HEK293T (cell line): ENCODE measurements at regions not wholly inside any gene's neighbourhood (a gene's known extent, or its start where the extent isn't known, plus 50 kb on each side); places are given as distances from the start of the nearest gene placed in this dataset.

Source experiments
- CTCF ChIA-PET: fragments of 350-600 bp; formaldehyde crosslinking; extraction: SDS; loops from one replicate; lab custom pipeline; 2021; ENCODE audit warnings: antibody characterized with exemption, inconsistent platforms; lab: Yijun Ruan, JAX
- POLR2A ChIA-PET: fragments of 350-600 bp; formaldehyde crosslinking; extraction: SDS; loops from one replicate; lab custom pipeline; 2020; ENCODE audit warnings: antibody characterized with exemption, inconsistent platforms; lab: Yijun Ruan, JAX
- DNase-seq: peaks from one replicate; pipeline ENCODE4 v3.0.0; 2012; ENCODE audit warnings: mixed read lengths; ENCODE audit errors: extremely low spot score
- ARNT ChIP-seq: fragments of 450-650 bp; IDR thresholded peaks from 2 replicates; pipeline ENCODE4 v1.6.1; 2017; ENCODE audit warnings: mild to moderate bottlenecking
- BHLHE40 ChIP-seq: fragments of 450-650 bp; IDR thresholded peaks from 2 replicates; pipeline ENCODE4 v1.6.1; 2016; ENCODE audit warnings: mild to moderate bottlenecking, moderate library complexity, borderline replicate concordance
- CTBP1 ChIP-seq: fragments of 450-650 bp; IDR thresholded peaks from 2 replicates; pipeline ENCODE4 v1.6.1; 2016; ENCODE audit warnings: borderline replicate concordance
- ELF4 ChIP-seq: fragments of 450-650 bp; IDR thresholded peaks from 2 replicates; pipeline ENCODE4 v1.6.1; 2017; ENCODE audit warnings: antibody characterized with exemption
- FOXA1 ChIP-seq: fragments of 450-650 bp; IDR thresholded peaks from 2 replicates; pipeline ENCODE4 v1.6.1; 2016; ENCODE audit warnings: mild to moderate bottlenecking
- FOXK2 ChIP-seq: fragments of 450-650 bp; IDR thresholded peaks from 2 replicates; pipeline ENCODE4 v1.6.1; 2016; ENCODE audit warnings: mild to moderate bottlenecking
- FOXM1 ChIP-seq: fragments of 450-650 bp; IDR thresholded peaks from 2 replicates; pipeline ENCODE4 v1.6.1; 2017; ENCODE audit warnings: mild to moderate bottlenecking, borderline replicate concordance
- HDGF ChIP-seq: fragments of 450-650 bp; IDR thresholded peaks from 2 replicates; pipeline ENCODE4 v1.6.1; 2017; ENCODE audit warnings: antibody characterized with exemption, borderline replicate concordance
- L3MBTL2 ChIP-seq: fragments of 450-650 bp; conservative IDR thresholded peaks from 2 replicates; pipeline ENCODE4 v1.6.1; 2016; ENCODE audit warnings: mild to moderate bottlenecking
- LEF1 ChIP-seq: fragments of 450-650 bp; IDR thresholded peaks from 2 replicates; pipeline ENCODE4 v1.6.1; 2017; ENCODE audit warnings: mild to moderate bottlenecking, borderline replicate concordance
- NFRKB ChIP-seq: fragments of 450-650 bp; IDR thresholded peaks from 2 replicates; pipeline ENCODE4 v1.6.1; 2016; ENCODE audit warnings: mild to moderate bottlenecking, moderate library complexity
- PKNOX1 ChIP-seq: fragments of 450-650 bp; IDR thresholded peaks from 2 replicates; pipeline ENCODE4 v1.6.1; 2016
- SP1 ChIP-seq: fragments of 450-650 bp; IDR thresholded peaks from 2 replicates; pipeline ENCODE4 v1.6.1; 2017
- SUZ12 ChIP-seq: fragments of 450-650 bp; IDR thresholded peaks from 2 replicates; pipeline ENCODE4 v1.6.1; 2016; ENCODE audit warnings: mild to moderate bottlenecking
- TARDBP ChIP-seq: fragments of 450-650 bp; IDR thresholded peaks from 2 replicates; pipeline ENCODE4 v1.6.1; 2016
- ZNF384 ChIP-seq: fragments of 450-650 bp; IDR thresholded peaks from 2 replicates; pipeline ENCODE4 v1.6.1; 2016

GRCh38 chr17:77361986-77362620 is 221.3 kb downstream of the SEC14L1 start:
- DNase-seq, result no peak
- ChIA-PET POLR2A (no interaction called here), CTCF (no interaction called here)
- TF ChIP-seq FOXA1, result no peak
- no peak for TF ChIP-seq ARNT
- no peak for TF ChIP-seq SP1
- TF ChIP-seq L3MBTL2, result no peak
- TF ChIP-seq LEF1, result no peak

GRCh38 chr17:77363821-77364361 is 223.1 kb downstream of the SEC14L1 start:
- POLR2A ChIA-PET, result no interaction called here
- DNase-seq, result no peak
- no peak for TF ChIP-seq L3MBTL2
- no peak for TF ChIP-seq SUZ12
- no peak for TF ChIP-seq ELF4
- no peak for TF ChIP-seq FOXM1
- no peak for TF ChIP-seq HDGF
- TF ChIP-seq FOXA1, result no peak
- no peak for TF ChIP-seq BHLHE40
- no peak for TF ChIP-seq LEF1
- no peak for TF ChIP-seq NFRKB
- TF ChIP-seq ARNT, result no peak
- TF ChIP-seq FOXK2, result no peak
- TF ChIP-seq TARDBP, result no peak
- no peak for TF ChIP-seq PKNOX1
- no peak for TF ChIP-seq CTBP1
- CTCF ChIA-PET, result no interaction called here

- DNase-seq, result no peak
- POLR2A ChIA-PET, result no interaction called here
- CTCF ChIA-PET, result no interaction called here
- TF ChIP-seq PKNOX1 (no peak), SUZ12 (no peak), ELF4 (no peak), ZNF384 (no peak), FOXK2 (no peak)
Observed at GRCh38 chr17:77364381-77364911, 223.7 kb downstream of the SEC14L1 start.

- no peak for DNase-seq
- no peak for TF ChIP-seq ELF4
- TF ChIP-seq L3MBTL2, result no peak
- TF ChIP-seq NFRKB, result no peak
- TF ChIP-seq PKNOX1, result no peak
- TF ChIP-seq SUZ12, result no peak
- no peak for TF ChIP-seq SP1
- TF ChIP-seq CTBP1, result no peak
- TF ChIP-seq FOXK2, result no peak
- TF ChIP-seq BHLHE40, result no peak
- no peak for TF ChIP-seq LEF1
- ChIA-PET POLR2A (no interaction called here), CTCF (interaction anchor here (0.7 kb wide), 1 partner anchor 574 kb away, joined by 3 read pairs; no protein-coding TSS in a partner anchor)
Observed at GRCh38 chr17:77364941-77365583, 224.3 kb downstream of the SEC14L1 start.

- no peak for DNase-seq
- ChIA-PET POLR2A (no interaction called here), CTCF (interaction anchor here (0.5 to 1.5 kb wide), 4 partner anchors 34 to 662 kb away, joined by 3 read pairs; no protein-coding TSS in a partner anchor)
- TF ChIP-seq SP1 (no peak), TARDBP (no peak), NFRKB (no peak), FOXA1 (no peak), FOXM1 (no peak), SUZ12 (no peak), ARNT (no peak), FOXK2 (no peak), ELF4 (no peak), CTBP1 (no peak), PKNOX1 (no peak), L3MBTL2 (no peak), HDGF (no peak), BHLHE40 (no peak), LEF1 (no peak), ZNF384 (no peak)
Observed at GRCh38 chr17:77365584-77366186, 224.9 kb downstream of the SEC14L1 start.
